Gastrocnemius medialis (tissue), 4 donors: ENCODE measurements at regions not wholly inside any gene's neighbourhood (a gene's known extent, or its start where the extent isn't known, plus 50 kb on each side); places are given as distances from the start of the nearest gene placed in this dataset.

ENCODE experiments used
- CTCF ChIP-seq, 5 experiments: fragments of 450-650 bp in 3 of 5; fragments of 200-600 bp in 2 of 5; sonication (generic) in 2 of 5; IDR thresholded peaks in 4 of 5; conservative IDR thresholded peaks in 1 of 5; 1 replicate in 4 of 5; 2 replicates in 1 of 5; pipeline ENCODE4 v1.5.1; 2016 to 2019; ENCODE audit warnings: antibody characterized with exemption in 5 of 5, mild to moderate bottlenecking in 3 of 5, moderate library complexity in 3 of 5
- POLR2A ChIP-seq, 2 donors: fragments of 450-650 bp; IDR thresholded peaks; one replicate each; pipeline ENCODE4 v1.6.1; 2017; ENCODE audit warnings: antibody characterized with exemption in 2 of 2, mild to moderate bottlenecking in 2 of 2, moderate library complexity in 2 of 2

DNA sequence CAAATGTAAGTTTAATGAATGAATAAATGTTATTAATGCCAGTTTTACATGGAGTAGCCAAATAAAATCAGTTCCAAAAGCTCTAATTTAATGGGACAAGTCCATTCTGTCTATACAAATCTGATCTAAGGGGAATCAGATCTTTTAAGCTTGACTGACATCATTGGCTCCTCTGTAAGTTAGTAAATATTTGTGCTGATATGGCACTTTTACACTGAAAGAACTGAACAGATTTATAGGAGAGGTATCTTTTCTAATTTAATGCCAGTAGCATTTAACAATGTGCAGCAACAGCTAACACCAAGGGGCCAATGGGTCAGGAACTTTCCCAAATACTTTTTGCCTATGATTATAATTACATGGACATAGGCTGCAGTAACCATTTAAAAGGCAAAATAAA, 832.3 kb downstream of the PCDH17 start:
- TF ChIP-seq CTCF (IDR thresholded peaks at IDR 0.05 in 4 of 5, conservative IDR thresholded peaks at IDR 0.05 in 1 of 5): no peak
- no peak for TF ChIP-seq POLR2A (IDR thresholded peaks at IDR 0.05)
